ENCODE measurements at regions not wholly inside any gene's neighbourhood (a gene's known extent, or its start where the extent isn't known, plus 50 kb on each side); places are given as distances from the start of the nearest gene placed in this dataset.
"Not testable (repeated sequence)": the region's sequence is repeated elsewhere in the genome, so short reads cannot be mapped to it uniquely, and the experiment has no call there.

- H3K4me3 ChIP-seq (ENCODE audit: insufficient read length, low read depth) = no peak overlapping the region
- H3K27me3 ChIP-seq (ENCODE audit: insufficient read depth, insufficient read length) = no peaks in the 10 kb centered on the region
- H3K36me3 ChIP-seq (ENCODE audit: insufficient read depth, insufficient read length, low read length) = no peaks in the 10 kb centered on the region
- H3K4me1 ChIP-seq (ENCODE audit: insufficient read depth, insufficient read length) = no peaks in the 10 kb centered on the region
- no peak for TF ChIP-seq ZNF274 (IDR thresholded peaks at IDR 0.05; ENCODE audit: low read depth, low read length)
- H3K9ac ChIP-seq (ENCODE audit: insufficient read length, low read depth) = no peak overlapping the region
- DNase-seq (ENCODE audit: low read depth, low spot score) = no peak
- H3K9me3 ChIP-seq (ENCODE audit: insufficient read depth, low read length) = no peaks in the 10 kb centered on the region
Observed at GRCh38 chr3:176051766-176052165, 1145.5 kb downstream of the TBL1XR1 start.

GRCh38 chr3:176046703-176047102, 1150.6 kb downstream of the TBL1XR1 start:
- Histone ChIP-seq H3K27me3 (ENCODE audit: insufficient read depth, insufficient read length) (no peaks in the 10 kb centered on the region), H3K9ac (ENCODE audit: insufficient read length, low read depth) (no peak overlapping the region), H3K9me3 (ENCODE audit: insufficient read depth, low read length) (no peaks in the 10 kb centered on the region), H3K36me3 (ENCODE audit: insufficient read depth, insufficient read length, low read length) (no peaks in the 10 kb centered on the region), H3K4me1 (ENCODE audit: insufficient read depth, insufficient read length) (no peaks in the 10 kb centered on the region), H3K4me3 (ENCODE audit: insufficient read length, low read depth) (no peak overlapping the region)
- TF ChIP-seq SUZ12 (IDR thresholded peaks at IDR 0.05; ENCODE audit: extremely low read depth, insufficient read depth, insufficient read length) (no peak), YY1 (IDR thresholded peaks at IDR 0.05; ENCODE audit: insufficient read depth, insufficient read length) (no peak), ZNF274 (IDR thresholded peaks at IDR 0.05; ENCODE audit: low read depth, low read length) (no peak)
- DNase-seq (ENCODE audit: low read depth, low spot score) = no peak

DNA sequence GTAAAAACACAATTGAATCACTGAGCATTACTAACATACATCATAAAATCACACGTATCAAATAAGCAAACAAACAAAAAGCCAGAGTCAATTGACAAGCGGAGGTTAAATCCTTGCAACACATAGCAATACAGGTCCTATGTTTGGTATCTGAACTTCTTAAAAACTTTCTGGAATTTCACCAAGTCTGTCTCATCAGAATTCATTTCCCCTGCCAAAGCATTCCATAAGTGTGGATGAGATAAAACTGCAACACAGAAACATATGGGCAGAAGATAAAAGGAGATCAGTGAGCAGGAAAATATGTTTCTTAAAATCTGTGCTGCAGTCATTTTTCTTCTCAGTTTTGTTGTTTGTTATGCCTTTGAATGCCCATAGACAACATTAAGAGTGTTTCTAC, 1155.5 kb downstream of the TBL1XR1 start:
- Histone ChIP-seq H3K9me3 (ENCODE audit: insufficient read depth, low read length) (no peaks in the 10 kb centered on the region), H3K4me3 (ENCODE audit: insufficient read length, low read depth) (no peak overlapping the region), H3K27me3 (ENCODE audit: insufficient read depth, insufficient read length) (no peaks in the 10 kb centered on the region), H3K9ac (ENCODE audit: insufficient read length, low read depth) (no peak overlapping the region), H3K4me1 (ENCODE audit: insufficient read depth, insufficient read length) (no peaks in the 10 kb centered on the region), H3K36me3 (ENCODE audit: insufficient read depth, insufficient read length, low read length) (no peaks in the 10 kb centered on the region)
- no peak for DNase-seq (ENCODE audit: low read depth, low spot score)
- TF ChIP-seq ZNF274 (IDR thresholded peaks at IDR 0.05; ENCODE audit: low read depth, low read length) (no peak), SUZ12 (IDR thresholded peaks at IDR 0.05; ENCODE audit: extremely low read depth, insufficient read depth, insufficient read length) (no peak), YY1 (IDR thresholded peaks at IDR 0.05; ENCODE audit: insufficient read depth, insufficient read length) (no peak)

DNA sequence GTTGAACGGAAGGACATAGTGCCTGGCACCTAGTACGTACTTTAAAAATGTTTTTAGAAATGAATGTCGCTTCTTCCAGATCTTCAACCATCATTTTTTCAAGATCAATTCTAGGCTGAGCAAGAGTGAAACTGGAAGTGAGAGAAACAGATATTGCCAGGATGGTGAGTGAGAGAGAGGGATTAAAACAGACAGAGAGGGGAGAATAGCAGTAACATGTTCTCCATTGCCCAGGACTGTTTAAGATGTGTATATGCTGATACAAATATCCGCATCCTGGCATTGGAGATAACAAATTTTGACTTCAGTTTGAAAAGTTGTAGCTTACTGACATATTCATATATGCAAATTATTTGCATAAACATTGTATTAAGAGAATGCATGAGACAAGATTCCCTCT, 1156.1 kb downstream of the TBL1XR1 start:
- no peaks in the 10 kb centered on the region for H3K36me3 ChIP-seq (ENCODE audit: insufficient read depth, insufficient read length, low read length)
- H3K9ac ChIP-seq (ENCODE audit: insufficient read length, low read depth) = no peak overlapping the region
- no peak overlapping the region for H3K4me3 ChIP-seq (ENCODE audit: insufficient read length, low read depth)
- H3K27me3 ChIP-seq (ENCODE audit: insufficient read depth, insufficient read length) = no peaks in the 10 kb centered on the region
- no peaks in the 10 kb centered on the region for H3K9me3 ChIP-seq (ENCODE audit: insufficient read depth, low read length)
- H3K4me1 ChIP-seq (ENCODE audit: insufficient read depth, insufficient read length) = no peaks in the 10 kb centered on the region
- DNase-seq (ENCODE audit: low read depth, low spot score) = no peak
- TF ChIP-seq ZNF274 (IDR thresholded peaks at IDR 0.05; ENCODE audit: low read depth, low read length) = no peak
- no peak for TF ChIP-seq SUZ12 (IDR thresholded peaks at IDR 0.05; ENCODE audit: extremely low read depth, insufficient read depth, insufficient read length)
- no peak for TF ChIP-seq YY1 (IDR thresholded peaks at IDR 0.05; ENCODE audit: insufficient read depth, insufficient read length)

- H3K27me3 ChIP-seq (ENCODE audit: insufficient read depth, insufficient read length) = no peaks in the 10 kb centered on the region
- DNase-seq (ENCODE audit: low read depth, low spot score) = no peak
- H3K4me3 ChIP-seq (ENCODE audit: insufficient read length, low read depth) = no peak overlapping the region
- no peaks in the 10 kb centered on the region for H3K36me3 ChIP-seq (ENCODE audit: insufficient read depth, insufficient read length, low read length)
- H3K4me1 ChIP-seq (ENCODE audit: insufficient read depth, insufficient read length) = no peaks in the 10 kb centered on the region
- H3K9me3 ChIP-seq (ENCODE audit: insufficient read depth, low read length) = no peaks in the 10 kb centered on the region
- H3K9ac ChIP-seq (ENCODE audit: insufficient read length, low read depth) = no peak overlapping the region
- TF ChIP-seq SUZ12 (IDR thresholded peaks at IDR 0.05; ENCODE audit: extremely low read depth, insufficient read depth, insufficient read length) (no peak), ZNF274 (IDR thresholded peaks at IDR 0.05; ENCODE audit: low read depth, low read length) (no peak), YY1 (IDR thresholded peaks at IDR 0.05; ENCODE audit: insufficient read depth, insufficient read length) (no peak)
Observed at GRCh38 chr3:176037636-176038035, 1159.6 kb downstream of the TBL1XR1 start.

GRCh38 chr3:176032043-176032442, 1165.2 kb downstream of the TBL1XR1 start:
- Histone ChIP-seq H3K36me3 (ENCODE audit: insufficient read depth, insufficient read length, low read length) (no peaks in the 10 kb centered on the region), H3K4me1 (ENCODE audit: insufficient read depth, insufficient read length) (no peaks in the 10 kb centered on the region), H3K4me3 (ENCODE audit: insufficient read length, low read depth) (no peak overlapping the region), H3K27me3 (ENCODE audit: insufficient read depth, insufficient read length) (no peaks in the 10 kb centered on the region), H3K9ac (ENCODE audit: insufficient read length, low read depth) (no peak overlapping the region), H3K9me3 (ENCODE audit: insufficient read depth, low read length) (no peaks in the 10 kb centered on the region)
- DNase-seq (ENCODE audit: low read depth, low spot score) = no peak
- TF ChIP-seq YY1 (IDR thresholded peaks at IDR 0.05; ENCODE audit: insufficient read depth, insufficient read length) (no peak), SUZ12 (IDR thresholded peaks at IDR 0.05; ENCODE audit: extremely low read depth, insufficient read depth, insufficient read length) (no peak), ZNF274 (IDR thresholded peaks at IDR 0.05; ENCODE audit: low read depth, low read length) (no peak)

DNA sequence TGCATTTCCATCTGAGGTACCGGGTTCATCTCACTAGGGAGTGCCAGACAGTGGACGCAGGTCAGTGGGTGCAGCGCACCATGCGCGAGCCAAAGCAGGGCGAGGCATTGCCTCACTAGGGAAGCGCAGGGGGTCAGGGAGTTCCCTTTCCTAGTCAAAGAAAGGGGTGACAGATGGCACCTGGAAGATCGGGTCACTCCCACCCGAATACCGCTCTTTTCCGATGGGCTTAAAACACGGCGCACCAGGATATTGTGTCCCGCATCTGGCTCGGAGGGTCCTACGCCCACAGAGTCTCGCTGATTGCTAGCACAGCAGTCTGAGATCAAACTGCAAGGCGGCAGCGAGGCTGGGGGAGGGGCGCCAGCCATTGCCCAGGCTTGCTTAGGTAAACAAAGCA, 1157.1 kb downstream of the NAALADL2 start:
- not testable (repeated sequence) for H3K9me3 ChIP-seq (ENCODE audit: insufficient read depth, low read length); H3K4me1 ChIP-seq (ENCODE audit: insufficient read depth, insufficient read length); H3K9ac ChIP-seq (ENCODE audit: insufficient read length, low read depth); H3K4me3 ChIP-seq (ENCODE audit: insufficient read length, low read depth); H3K27me3 ChIP-seq (ENCODE audit: insufficient read depth, insufficient read length); H3K36me3 ChIP-seq (ENCODE audit: insufficient read depth, insufficient read length, low read length); DNase-seq (ENCODE audit: low read depth, low spot score)

- H3K4me3 ChIP-seq (ENCODE audit: insufficient read length, low read depth); H3K4me1 ChIP-seq (ENCODE audit: insufficient read depth, insufficient read length); H3K9ac ChIP-seq (ENCODE audit: insufficient read length, low read depth); H3K27me3 ChIP-seq (ENCODE audit: insufficient read depth, insufficient read length); H3K9me3 ChIP-seq (ENCODE audit: insufficient read depth, low read length); H3K36me3 ChIP-seq (ENCODE audit: insufficient read depth, insufficient read length, low read length); DNase-seq (ENCODE audit: low read depth, low spot score): not testable (repeated sequence)
Observed at GRCh38 chr3:176015228-176015627, 1156.1 kb downstream of the NAALADL2 start.
